GM19397 (cell line): ENCODE measurements at regions not wholly inside any gene's neighbourhood (a gene's known extent, or its start where the extent isn't known, plus 50 kb on each side); places are given as distances from the start of the nearest gene placed in this dataset.

Experiments
- ATAC-seq: cut with Tn5 transposase; IDR thresholded peaks from one replicate; pipeline ENCODE4 v1.9.1; 2021; ENCODE audit warnings: mild to moderate bottlenecking, moderate library complexity; ENCODE audit not compliant: unreplicated experiment

GRCh38 chr6:126600258-126600916 is 260.5 kb downstream of the CENPW start:
- no peak for ATAC-seq

GRCh38 chr6:126603410-126603809 is 263.5 kb downstream of the CENPW start:
- no peak for ATAC-seq

GRCh38 chr6:126605089-126605488 is 265.2 kb downstream of the CENPW start:
- ATAC-seq, result no peak

- no peak for ATAC-seq
These were observed 267.4 kb downstream of the CENPW start for GRCh38 chr6:126607289-126607688.

GRCh38 chr6:126608681-126609080 is 268.8 kb downstream of the CENPW start:
- no peak for ATAC-seq

- ATAC-seq, result no peak
These were observed 275.0 kb downstream of the CENPW start for GRCh38 chr6:126614642-126615504.

- no peak for ATAC-seq
These were observed 277.0 kb downstream of the CENPW start for GRCh38 chr6:126616866-126617265.

GRCh38 chr6:126618639-126619343 is 278.9 kb downstream of the CENPW start:
- no peak for ATAC-seq

GRCh38 chr6:126620719-126621118 is 280.8 kb downstream of the CENPW start:
- no peak for ATAC-seq

- ATAC-seq, result no peak
These were observed 285.1 kb downstream of the CENPW start for GRCh38 chr6:126625019-126625418.

GRCh38 chr6:126628125-126628524 is 288.2 kb downstream of the CENPW start:
- no peak for ATAC-seq

- no peak for ATAC-seq
These were observed 291.4 kb downstream of the CENPW start for GRCh38 chr6:126631363-126631762.

- no peak for ATAC-seq
These were observed 292.4 kb downstream of the CENPW start for GRCh38 chr6:126632271-126632670.

- ATAC-seq, result no peak
These were observed 293.5 kb downstream of the CENPW start for GRCh38 chr6:126633373-126633772.

GRCh38 chr6:126640356-126640755 is 300.4 kb downstream of the CENPW start:
- no peak for ATAC-seq

GRCh38 chr6:126640921-126641320 is 301.0 kb downstream of the CENPW start:
- ATAC-seq, result no peak

GRCh38 chr6:126641641-126642040 is 301.7 kb downstream of the CENPW start:
- ATAC-seq, result no peak

- ATAC-seq, result no peak
These were observed 303.4 kb downstream of the CENPW start for GRCh38 chr6:126643352-126643751.

GRCh38 chr6:126650931-126651330 is 311.0 kb downstream of the CENPW start:
- no peak for ATAC-seq

- ATAC-seq, result no peak
These were observed 317.8 kb downstream of the CENPW start for GRCh38 chr6:126657561-126658175.

GRCh38 chr6:126660376-126660775 is 320.5 kb downstream of the CENPW start:
- ATAC-seq, result no peak
